GM12873 (cell line): ENCODE measurements at regions not wholly inside any gene's neighbourhood (a gene's known extent, or its start where the extent isn't known, plus 50 kb on each side); places are given as distances from the start of the nearest gene placed in this dataset.

Experiments used
- TF ChIP-seq, protein P1 (sequence below): IDR thresholded peaks from 2 replicates; pipeline ENCODE4 v1.5.1; 2012; ENCODE audit warnings: low read depth, mild to moderate bottlenecking, moderate library complexity, low read length, control low read depth; ENCODE audit not compliant: insufficient read depth; ENCODE audit errors: missing control alignments

DNA sequence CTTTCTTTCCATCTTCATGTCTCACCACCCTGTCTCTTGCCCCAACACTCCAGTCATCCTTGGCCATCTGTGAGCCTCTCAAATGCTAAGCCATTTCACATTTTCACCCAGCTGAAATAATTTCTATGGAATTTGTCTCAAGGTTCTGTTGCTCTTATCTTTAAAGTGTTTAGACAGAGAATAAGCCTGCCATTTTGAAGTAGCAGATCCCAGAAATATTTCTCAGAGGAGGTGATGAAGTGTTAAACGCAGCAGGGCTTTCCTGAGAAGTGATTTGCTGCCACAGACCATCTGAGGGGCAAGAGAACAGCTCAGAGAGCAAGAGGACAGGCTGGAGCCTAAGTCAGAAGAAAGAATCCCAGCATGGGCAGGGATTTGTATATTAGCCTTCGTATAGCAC, 71.6 kb upstream of the CLMN start:
- TF ChIP-seq, protein P1, sequence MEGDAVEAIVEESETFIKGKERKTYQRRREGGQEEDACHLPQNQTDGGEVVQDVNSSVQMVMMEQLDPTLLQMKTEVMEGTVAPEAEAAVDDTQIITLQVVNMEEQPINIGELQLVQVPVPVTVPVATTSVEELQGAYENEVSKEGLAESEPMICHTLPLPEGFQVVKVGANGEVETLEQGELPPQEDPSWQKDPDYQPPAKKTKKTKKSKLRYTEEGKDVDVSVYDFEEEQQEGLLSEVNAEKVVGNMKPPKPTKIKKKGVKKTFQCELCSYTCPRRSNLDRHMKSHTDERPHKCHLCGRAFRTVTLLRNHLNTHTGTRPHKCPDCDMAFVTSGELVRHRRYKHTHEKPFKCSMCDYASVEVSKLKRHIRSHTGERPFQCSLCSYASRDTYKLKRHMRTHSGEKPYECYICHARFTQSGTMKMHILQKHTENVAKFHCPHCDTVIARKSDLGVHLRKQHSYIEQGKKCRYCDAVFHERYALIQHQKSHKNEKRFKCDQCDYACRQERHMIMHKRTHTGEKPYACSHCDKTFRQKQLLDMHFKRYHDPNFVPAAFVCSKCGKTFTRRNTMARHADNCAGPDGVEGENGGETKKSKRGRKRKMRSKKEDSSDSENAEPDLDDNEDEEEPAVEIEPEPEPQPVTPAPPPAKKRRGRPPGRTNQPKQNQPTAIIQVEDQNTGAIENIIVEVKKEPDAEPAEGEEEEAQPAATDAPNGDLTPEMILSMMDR = no peak

DNA sequence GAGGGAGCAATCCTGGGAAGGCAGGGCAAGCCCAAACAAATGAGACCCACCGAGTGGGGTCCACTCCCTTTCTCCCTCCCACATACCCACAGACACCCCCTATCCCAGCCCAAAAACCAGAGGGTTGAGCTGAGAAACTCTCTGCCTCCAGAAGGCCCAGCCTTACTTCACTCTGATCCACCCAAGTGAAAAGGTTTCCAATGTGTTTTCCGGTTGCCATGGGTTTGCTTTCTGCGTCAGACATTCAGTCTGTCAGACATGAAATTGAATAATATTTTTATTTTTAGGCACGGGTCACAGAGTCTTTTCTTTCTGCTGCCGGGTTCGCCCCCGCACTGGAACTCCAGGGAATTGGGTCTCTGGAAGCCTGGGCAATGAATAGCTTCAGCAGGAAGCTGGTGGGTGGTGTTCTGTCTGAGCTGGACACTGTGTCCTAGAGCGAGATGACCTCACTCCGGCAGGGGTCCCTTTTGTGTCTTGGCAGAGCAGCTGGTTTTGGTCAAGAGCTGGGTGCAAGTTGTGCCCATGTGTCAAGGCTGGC, 69.8 kb upstream of the CLMN start:
- TF ChIP-seq, protein P1 = no peak

DNA sequence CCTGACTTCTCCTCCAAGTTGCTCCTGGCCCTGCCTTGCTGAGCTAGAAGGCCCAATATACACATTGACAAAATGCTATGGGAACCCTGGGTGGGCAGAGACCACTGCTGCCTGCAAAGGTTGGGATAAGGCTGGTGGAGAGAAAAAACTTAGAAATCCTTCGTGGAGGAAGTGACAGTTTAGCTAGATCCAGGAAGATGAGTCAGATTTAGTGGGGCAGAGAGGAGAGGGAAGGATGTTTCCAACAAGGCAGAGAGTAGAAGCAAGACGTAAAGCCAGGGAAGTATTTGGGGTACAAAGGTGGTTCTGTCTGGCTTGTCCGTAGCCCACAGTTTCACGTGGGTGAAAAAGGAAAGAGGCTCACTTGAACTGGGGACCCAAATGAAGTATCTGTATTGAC, 69.0 kb upstream of the CLMN start:
- TF ChIP-seq, protein P1 = no peak

DNA sequence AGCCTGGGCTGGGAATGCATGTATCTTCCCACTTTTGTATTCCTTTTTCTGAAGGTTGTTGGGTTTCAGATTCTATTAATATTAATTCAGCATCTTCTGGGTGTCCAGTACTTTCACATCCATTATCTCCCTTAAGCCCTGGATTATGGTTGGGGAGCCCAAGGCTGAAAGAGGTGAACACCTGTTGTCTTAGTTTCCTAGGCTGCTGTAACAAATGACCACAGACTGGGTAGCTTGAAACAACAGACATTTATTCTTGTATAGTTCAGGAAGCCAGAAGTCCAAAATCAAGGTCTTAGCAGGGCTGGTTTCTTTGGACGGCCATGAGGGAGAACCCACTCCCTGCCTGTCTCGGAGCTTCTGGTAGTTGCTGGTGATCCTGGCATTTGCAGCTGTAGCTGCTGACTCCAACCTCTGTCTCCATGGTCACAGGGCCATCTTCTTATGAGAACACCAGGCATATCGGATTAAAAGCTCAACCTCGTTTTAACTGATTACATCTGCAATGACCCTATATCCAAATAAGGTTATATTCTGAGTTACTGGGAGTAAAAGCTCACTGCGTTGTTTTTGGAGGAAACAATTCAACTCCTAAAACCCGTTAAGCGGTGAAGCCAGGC, 68.2 kb upstream of the CLMN start:
- TF ChIP-seq, protein P1 = no peak

DNA sequence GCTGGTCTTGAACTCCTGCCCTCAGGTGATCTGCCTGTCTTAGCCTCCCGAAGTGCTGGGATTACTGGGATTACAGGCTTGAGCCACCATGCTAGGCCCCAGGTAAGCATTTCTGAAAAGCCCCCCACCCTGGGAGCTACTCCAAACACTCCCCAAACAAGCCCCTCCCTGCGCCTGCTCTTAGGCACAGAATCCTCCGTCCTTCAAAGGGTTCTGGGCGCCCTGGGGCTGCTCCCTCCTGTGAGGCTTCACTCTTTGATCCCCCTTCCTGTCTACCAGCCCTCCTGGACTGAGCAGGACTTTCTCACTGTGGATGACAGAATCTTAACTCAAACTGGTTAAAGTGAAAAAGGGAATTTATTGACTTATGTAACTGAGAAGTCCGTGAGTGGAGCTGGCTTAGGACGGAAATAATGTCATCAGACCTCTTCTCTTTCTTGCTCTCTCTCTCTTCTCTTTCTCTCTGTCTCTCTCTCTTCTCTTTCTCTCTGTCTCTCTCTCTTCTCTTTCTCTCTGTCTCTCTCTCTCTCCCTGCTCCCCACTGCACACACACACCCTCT, 66.9 kb upstream of the CLMN start:
- TF ChIP-seq, protein P1 = no peak

DNA sequence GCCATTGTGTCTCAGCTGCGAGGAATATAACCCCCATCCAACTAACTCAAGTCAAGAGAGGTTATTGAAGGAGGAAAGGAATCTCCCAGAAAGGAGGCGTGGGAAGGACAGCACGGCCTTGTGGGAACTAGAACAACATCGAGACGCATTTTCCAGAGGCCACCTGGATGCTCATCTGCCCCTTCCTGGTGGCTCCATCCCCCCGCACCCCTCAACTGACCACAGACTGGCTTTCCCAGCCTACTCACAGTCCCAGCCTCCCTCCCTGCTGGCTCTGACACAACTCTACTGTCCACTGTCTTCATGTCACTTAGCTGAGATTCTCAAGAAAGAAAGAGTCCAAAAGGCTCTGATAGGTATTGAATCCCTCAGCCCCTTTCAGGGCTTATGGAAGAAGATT, 66.0 kb upstream of the CLMN start:
- TF ChIP-seq, protein P1 = no peak

DNA sequence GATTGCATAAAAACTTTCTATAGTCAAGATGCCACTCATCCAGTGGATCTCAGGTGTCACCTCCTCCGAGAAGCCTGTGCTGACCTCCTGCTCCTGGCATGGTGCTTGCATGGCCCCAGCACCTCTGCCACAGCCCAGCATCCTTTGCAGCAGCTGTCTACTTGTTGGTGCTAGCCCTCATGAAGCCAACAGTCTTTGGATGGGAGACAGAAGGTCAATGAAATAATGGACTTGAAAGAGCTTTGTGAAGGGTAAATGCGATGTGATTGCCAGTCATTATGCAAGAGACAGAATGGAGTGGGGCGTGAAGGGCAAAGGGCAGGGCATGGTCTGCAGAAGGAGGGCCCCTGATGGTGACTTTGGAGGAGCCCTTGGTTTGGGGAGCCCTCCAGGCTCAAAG, 63.0 kb upstream of the CLMN start:
- TF ChIP-seq, protein P1 = no peak
